ENCODE measurements at regions not wholly inside any gene's neighbourhood (a gene's known extent, or its start where the extent isn't known, plus 50 kb on each side); places are given as distances from the start of the nearest gene placed in this dataset.

- Histone ChIP-seq H3K27me3 (replicated peaks in 1 of 2; ENCODE audit: control insufficient read depth in 2 of 2, insufficient read depth in 2 of 2, low read length in 1 of 2) (no peaks in the 10 kb centered on the region), H2AFZ (ENCODE audit: control insufficient read depth, low read depth, low read length) (no peak overlapping the region), H3K9me3 (replicated peaks; ENCODE audit: control insufficient read depth, insufficient read depth, low read length) (no peaks in the 10 kb centered on the region; the same call in 2 of the 3 replicates), H3K36me3 (ENCODE audit: control insufficient read depth in 2 of 2, insufficient read depth in 2 of 2, low read length in 1 of 2) (no peaks in the 10 kb centered on the region), H3K79me2 (ENCODE audit: control insufficient read depth, insufficient read depth, low read length) (no peaks in the 10 kb centered on the region), H3K27ac (ENCODE audit: control insufficient read depth, insufficient read depth) (no peak overlapping the region), H3K4me3 (no peak overlapping the region), H3K4me2 (ENCODE audit: control insufficient read depth, insufficient read depth) (no peak overlapping the region), H3K4me1 (ENCODE audit: control insufficient read depth, insufficient read depth, low read length) (no peaks in the 10 kb centered on the region), H4K20me1 (ENCODE audit: control insufficient read depth, insufficient read depth) (no peaks in the 10 kb centered on the region), H3K9ac (ENCODE audit: control insufficient read depth, insufficient read depth, low read length) (no peak overlapping the region)
- ChIA-PET SMC1A (ENCODE audit: uncharacterized antibody, unreplicated experiment) (interaction anchor here (1.5 kb wide), 1 partner anchor 24 kb away, joined by 4 read pairs; no protein-coding TSS in a partner anchor), POLR2A (no interaction called here), RAD21 (ENCODE audit: unreplicated experiment) (no interaction called here), CTCF (no interaction called here)
- no peak for FAIRE-seq
- intact Hi-C loops (cut with micrococcal nuclease; ENCODE audit: unreplicated experiment) (no loop called here), in situ Hi-C loops (cut with MboI) (no loop called here)
- no TSS peak for BruUV-seq (replicated peaks)
- DNase-seq (ENCODE audit: low read depth, low spot score) = no peak
- no peak for ATAC-seq
- TF ChIP-seq NR2F1 (conservative IDR thresholded peaks at IDR 0.05) = no peak
- no peak for TF ChIP-seq CHD4 (IDR thresholded peaks at IDR 0.05)
- no peak for TF ChIP-seq NFYB (IDR thresholded peaks at IDR 0.05; ENCODE audit: insufficient read depth, low read depth, low read length)
- no peak for TF ChIP-seq SIX5 (IDR thresholded peaks at IDR 0.05; ENCODE audit: low read depth, low read length, severe bottlenecking)
- no peak for TF ChIP-seq POLR2AphosphoS2 (IDR thresholded peaks at IDR 0.05; ENCODE audit: low read depth, low read length)
- TF ChIP-seq ESRRA (IDR thresholded peaks at IDR 0.05; ENCODE audit: low read length) = no peak
- no peak for TF ChIP-seq ASH2L (IDR thresholded peaks at IDR 0.05; ENCODE audit: borderline replicate concordance, low read depth)
- 89% methylated on average over 4 of the region's 4 CpGs for WGBS (ENCODE audit: insufficient coverage, insufficient replicate concordance, low lambda C conversion rate, missing lambda C conversion rate)
Measured at GRCh38 chr13:39985071-39985470, 329.6 kb downstream of the COG6 start.

- Histone ChIP-seq H3K27ac (ENCODE audit: control insufficient read depth, insufficient read depth) (no peak overlapping the region), H3K79me2 (ENCODE audit: control insufficient read depth, insufficient read depth, low read length) (no peaks in the 10 kb centered on the region), H4K20me1 (ENCODE audit: control insufficient read depth, insufficient read depth) (no peaks in the 10 kb centered on the region), H3K9me3 (replicated peaks; ENCODE audit: control insufficient read depth, insufficient read depth, low read length) (no peaks in the 10 kb centered on the region; the same call in 2 of the 3 replicates), H3K27me3 (replicated peaks in 1 of 2; ENCODE audit: control insufficient read depth in 2 of 2, insufficient read depth in 2 of 2, low read length in 1 of 2) (no peaks in the 10 kb centered on the region), H3K4me3 (no peak overlapping the region), H3K36me3 (ENCODE audit: control insufficient read depth in 2 of 2, insufficient read depth in 2 of 2, low read length in 1 of 2) (no peaks in the 10 kb centered on the region), H3K9ac (ENCODE audit: control insufficient read depth, insufficient read depth, low read length) (no peak overlapping the region), H2AFZ (ENCODE audit: control insufficient read depth, low read depth, low read length) (no peak overlapping the region), H3K4me2 (ENCODE audit: control insufficient read depth, insufficient read depth) (no peak overlapping the region), H3K4me1 (ENCODE audit: control insufficient read depth, insufficient read depth, low read length) (no peaks in the 10 kb centered on the region)
- intact Hi-C loops (cut with micrococcal nuclease; ENCODE audit: unreplicated experiment) = no loop called here
- in situ Hi-C loops (cut with MboI) = no loop called here
- TF ChIP-seq RAD51 (IDR thresholded peaks at IDR 0.05) (no peak), RAD21 (IDR thresholded peaks at IDR 0.05; ENCODE audit: insufficient read depth, low read depth, low read length) (no peak), MEF2B (IDR thresholded peaks at IDR 0.05; ENCODE audit: partially characterized antibody, poor library complexity, severe bottlenecking) (no peak)
- CTCF ChIA-PET = no interaction called here
- FAIRE-seq = no peak
- no peak for ATAC-seq
- POLR2A ChIA-PET = no interaction called here
- RAD21 ChIA-PET (ENCODE audit: unreplicated experiment) = no interaction called here
- SMC1A ChIA-PET (ENCODE audit: uncharacterized antibody, unreplicated experiment) = no interaction called here
- no peak for DNase-seq (ENCODE audit: low read depth, low spot score)
- 80% methylated on average over 6 of the region's 6 CpGs for WGBS (ENCODE audit: insufficient coverage, insufficient replicate concordance, low lambda C conversion rate, missing lambda C conversion rate)
- BruUV-seq (replicated peaks) = no TSS peak
Measured at GRCh38 chr13:39988351-39988750, 332.9 kb downstream of the COG6 start.
